ENCODE measurements at regions not wholly inside any gene's neighbourhood (a gene's known extent, or its start where the extent isn't known, plus 50 kb on each side); places are given as distances from the start of the nearest gene placed in this dataset.

DNA sequence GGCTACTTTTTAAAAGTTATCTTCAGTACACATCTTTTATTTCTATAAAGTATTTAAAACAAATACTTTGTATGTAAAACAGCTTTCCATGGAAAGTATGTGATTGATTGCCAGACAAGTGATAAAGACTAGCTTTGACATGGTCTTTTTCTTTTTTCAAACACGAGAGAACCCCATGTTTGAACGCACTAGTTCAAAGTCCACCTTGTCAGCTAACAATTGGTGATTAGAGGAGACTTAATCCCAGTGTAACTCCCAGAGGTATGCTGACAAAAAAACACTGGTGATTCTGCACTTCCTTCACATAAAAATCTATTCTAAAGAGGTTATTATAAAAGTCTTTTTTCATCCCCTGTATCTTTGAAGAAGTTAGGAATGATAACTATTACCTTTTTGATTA lies 438.1 kb downstream of the GJA1 start:
- H3K4me2 ChIP-seq (ENCODE audit: low read length) = no peak overlapping the region
- H4K20me1 ChIP-seq (ENCODE audit: insufficient read depth, low read length) = no peaks in the 10 kb centered on the region
- H3K36me3 ChIP-seq (ENCODE audit: insufficient read depth, low read length) = no peaks in the 10 kb centered on the region
- H3K79me2 ChIP-seq (ENCODE audit: insufficient read depth, low read length) = no peaks in the 10 kb centered on the region
- H3F3A ChIP-seq (ENCODE audit: insufficient read depth, low read length) = no peaks in the 10 kb centered on the region
- H3K9me3 ChIP-seq (ENCODE audit: low read length) = no peaks in the 10 kb centered on the region
- no peaks in the 10 kb centered on the region for H3K9me2 ChIP-seq (ENCODE audit: low read depth, low read length)
- H3K9ac ChIP-seq (ENCODE audit: low read length) = no peak overlapping the region
- no peaks in the 10 kb centered on the region for H3K4me1 ChIP-seq (ENCODE audit: insufficient read depth, low read length, severe bottlenecking)
- H2AFZ ChIP-seq (ENCODE audit: low read length) = no peak overlapping the region
- TF ChIP-seq, protein P1, sequence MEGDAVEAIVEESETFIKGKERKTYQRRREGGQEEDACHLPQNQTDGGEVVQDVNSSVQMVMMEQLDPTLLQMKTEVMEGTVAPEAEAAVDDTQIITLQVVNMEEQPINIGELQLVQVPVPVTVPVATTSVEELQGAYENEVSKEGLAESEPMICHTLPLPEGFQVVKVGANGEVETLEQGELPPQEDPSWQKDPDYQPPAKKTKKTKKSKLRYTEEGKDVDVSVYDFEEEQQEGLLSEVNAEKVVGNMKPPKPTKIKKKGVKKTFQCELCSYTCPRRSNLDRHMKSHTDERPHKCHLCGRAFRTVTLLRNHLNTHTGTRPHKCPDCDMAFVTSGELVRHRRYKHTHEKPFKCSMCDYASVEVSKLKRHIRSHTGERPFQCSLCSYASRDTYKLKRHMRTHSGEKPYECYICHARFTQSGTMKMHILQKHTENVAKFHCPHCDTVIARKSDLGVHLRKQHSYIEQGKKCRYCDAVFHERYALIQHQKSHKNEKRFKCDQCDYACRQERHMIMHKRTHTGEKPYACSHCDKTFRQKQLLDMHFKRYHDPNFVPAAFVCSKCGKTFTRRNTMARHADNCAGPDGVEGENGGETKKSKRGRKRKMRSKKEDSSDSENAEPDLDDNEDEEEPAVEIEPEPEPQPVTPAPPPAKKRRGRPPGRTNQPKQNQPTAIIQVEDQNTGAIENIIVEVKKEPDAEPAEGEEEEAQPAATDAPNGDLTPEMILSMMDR (IDR thresholded peaks at IDR 0.05; ENCODE audit: low read length) = no peak
- TF ChIP-seq EZH2 (IDR thresholded peaks at IDR 0.05; ENCODE audit: borderline replicate concordance, low read length) = no peak
- H3K27ac ChIP-seq (ENCODE audit: low read depth, low read length, poor library complexity, severe bottlenecking) = no peak overlapping the region
- no peaks in the 10 kb centered on the region for H3K27me3 ChIP-seq (ENCODE audit: insufficient read depth, low read length)
- no peak overlapping the region for H3K4me3 ChIP-seq (ENCODE audit: low read depth, low read length, poor library complexity, severe bottlenecking)

GRCh38 chr6:121876721-121877120 lies 441.3 kb downstream of the GJA1 start:
- no peak for TF ChIP-seq EZH2 (IDR thresholded peaks at IDR 0.05; ENCODE audit: borderline replicate concordance, low read length)
- TF ChIP-seq, protein P1 (IDR thresholded peaks at IDR 0.05; ENCODE audit: low read length) = no peak
- H3F3A ChIP-seq (ENCODE audit: insufficient read depth, low read length) = no peaks in the 10 kb centered on the region
- no peaks in the 10 kb centered on the region for H3K27me3 ChIP-seq (ENCODE audit: insufficient read depth, low read length)
- no peaks in the 10 kb centered on the region for H3K36me3 ChIP-seq (ENCODE audit: insufficient read depth, low read length)
- H3K27ac ChIP-seq (ENCODE audit: low read depth, low read length, poor library complexity, severe bottlenecking) = no peak overlapping the region
- no peak overlapping the region for H3K9ac ChIP-seq (ENCODE audit: low read length)
- H4K20me1 ChIP-seq (ENCODE audit: insufficient read depth, low read length) = no peaks in the 10 kb centered on the region
- no peak overlapping the region for H3K4me3 ChIP-seq (ENCODE audit: low read depth, low read length, poor library complexity, severe bottlenecking)
- H3K4me1 ChIP-seq (ENCODE audit: insufficient read depth, low read length, severe bottlenecking) = no peaks in the 10 kb centered on the region
- no peaks in the 10 kb centered on the region for H3K9me3 ChIP-seq (ENCODE audit: low read length)
- H3K4me2 ChIP-seq (ENCODE audit: low read length) = no peak overlapping the region
- H3K79me2 ChIP-seq (ENCODE audit: insufficient read depth, low read length) = no peaks in the 10 kb centered on the region
- H3K9me2 ChIP-seq (ENCODE audit: low read depth, low read length) = no peaks in the 10 kb centered on the region
- H2AFZ ChIP-seq (ENCODE audit: low read length) = no peak overlapping the region

DNA sequence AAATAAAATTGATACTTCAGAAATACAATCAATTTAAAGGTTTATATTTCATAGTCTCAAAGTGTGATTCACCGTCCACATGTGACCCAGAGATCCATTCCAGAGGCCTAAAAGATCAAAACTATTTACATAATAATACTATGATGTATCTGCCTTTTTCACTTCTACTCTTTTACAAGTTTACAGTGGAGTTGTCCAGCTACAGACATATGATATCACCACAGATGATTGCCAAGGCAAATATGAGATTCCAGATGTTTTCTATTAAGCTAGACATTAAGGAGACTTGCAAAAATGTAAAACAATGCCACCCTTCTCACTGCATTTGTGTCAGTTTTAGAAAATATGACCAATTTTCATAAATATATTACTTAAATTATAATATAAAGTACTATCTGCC lies 443.7 kb downstream of the GJA1 start:
- Histone ChIP-seq H3K79me2 (ENCODE audit: insufficient read depth, low read length) (no peaks in the 10 kb centered on the region), H3F3A (ENCODE audit: insufficient read depth, low read length) (no peaks in the 10 kb centered on the region), H3K9me3 (ENCODE audit: low read length) (no peaks in the 10 kb centered on the region), H3K4me2 (ENCODE audit: low read length) (no peak overlapping the region), H3K9me2 (ENCODE audit: low read depth, low read length) (no peaks in the 10 kb centered on the region), H3K36me3 (ENCODE audit: insufficient read depth, low read length) (no peaks in the 10 kb centered on the region), H3K4me1 (ENCODE audit: insufficient read depth, low read length, severe bottlenecking) (no peaks in the 10 kb centered on the region), H2AFZ (ENCODE audit: low read length) (no peak overlapping the region), H3K27ac (ENCODE audit: low read depth, low read length, poor library complexity, severe bottlenecking) (no peak overlapping the region), H3K4me3 (ENCODE audit: low read depth, low read length, poor library complexity, severe bottlenecking) (no peak overlapping the region), H4K20me1 (ENCODE audit: insufficient read depth, low read length) (no peaks in the 10 kb centered on the region), H3K9ac (ENCODE audit: low read length) (no peak overlapping the region), H3K27me3 (ENCODE audit: insufficient read depth, low read length) (no peaks in the 10 kb centered on the region)
- no peak for TF ChIP-seq EZH2 (IDR thresholded peaks at IDR 0.05; ENCODE audit: borderline replicate concordance, low read length)
- TF ChIP-seq, protein P1 (IDR thresholded peaks at IDR 0.05; ENCODE audit: low read length) = no peak

All from OCI-LY1 (cell line).